ACC112 (cell line): ENCODE measurements at regions not wholly inside any gene's neighbourhood (a gene's known extent, or its start where the extent isn't known, plus 50 kb on each side); places are given as distances from the start of the nearest gene placed in this dataset.

ENCODE experiments used
- H2AFZ ChIP-seq: fragments of 200-600 bp; sonication (generic); one replicate; pipeline ENCODE4 v1.6.0; 2017; ENCODE audit warnings: antibody characterized with exemption, low read length; ENCODE audit not compliant: unreplicated experiment
- H3K27ac ChIP-seq: fragments of 200-600 bp; sonication (generic); 2 replicates; pipeline ENCODE4 v1.5.1; 2014; ENCODE audit warnings: low read depth, mild to moderate bottlenecking, antibody characterized with exemption, low read length, moderate library complexity
- H3K27me3 ChIP-seq: fragments of 200-600 bp; sonication (generic); 2 replicates; pipeline ENCODE4 v1.6.1; 2014; ENCODE audit warnings: mild to moderate bottlenecking, antibody characterized with exemption, low read length, moderate library complexity, mixed read lengths; ENCODE audit not compliant: insufficient read depth
- H3K36me3 ChIP-seq: fragments of 200-600 bp; sonication (generic); 2 replicates; pipeline ENCODE4 v1.6.1; 2016; ENCODE audit warnings: mild to moderate bottlenecking, antibody characterized with exemption, low read length, moderate library complexity, mixed read lengths; ENCODE audit not compliant: insufficient read depth
- H3K4me1 ChIP-seq: fragments of 200-600 bp; sonication (generic); one replicate; pipeline ENCODE4 v1.6.1; 2016; ENCODE audit warnings: low read length, mixed read lengths; ENCODE audit not compliant: insufficient read depth, unreplicated experiment, control insufficient read depth
- H3K4me3 ChIP-seq: fragments of 200-600 bp; sonication (generic); 2 replicates; pipeline ENCODE4 v1.5.1; 2014; ENCODE audit warnings: mild to moderate bottlenecking, low read depth, low read length
- H3K79me2 ChIP-seq: fragments of 200-600 bp; sonication (generic); one replicate; pipeline ENCODE4 v1.6.0; 2016; ENCODE audit warnings: low read length; ENCODE audit not compliant: control insufficient read depth, unreplicated experiment, insufficient read depth

- Histone ChIP-seq H3K27ac (no peak overlapping the region), H3K27me3 (peaks cover 67% of the 10 kb centered on the region), H3K36me3 (no peaks in the 10 kb centered on the region), H3K4me3 (no peak overlapping the region), H3K4me1 (peaks cover 12% of the 10 kb centered on the region), H3K79me2 (no peaks in the 10 kb centered on the region), H2AFZ (no peak overlapping the region)
These were observed 63.6 kb upstream of the ZBTB40 start for GRCh38 chr1:22387919-22388580.

DNA sequence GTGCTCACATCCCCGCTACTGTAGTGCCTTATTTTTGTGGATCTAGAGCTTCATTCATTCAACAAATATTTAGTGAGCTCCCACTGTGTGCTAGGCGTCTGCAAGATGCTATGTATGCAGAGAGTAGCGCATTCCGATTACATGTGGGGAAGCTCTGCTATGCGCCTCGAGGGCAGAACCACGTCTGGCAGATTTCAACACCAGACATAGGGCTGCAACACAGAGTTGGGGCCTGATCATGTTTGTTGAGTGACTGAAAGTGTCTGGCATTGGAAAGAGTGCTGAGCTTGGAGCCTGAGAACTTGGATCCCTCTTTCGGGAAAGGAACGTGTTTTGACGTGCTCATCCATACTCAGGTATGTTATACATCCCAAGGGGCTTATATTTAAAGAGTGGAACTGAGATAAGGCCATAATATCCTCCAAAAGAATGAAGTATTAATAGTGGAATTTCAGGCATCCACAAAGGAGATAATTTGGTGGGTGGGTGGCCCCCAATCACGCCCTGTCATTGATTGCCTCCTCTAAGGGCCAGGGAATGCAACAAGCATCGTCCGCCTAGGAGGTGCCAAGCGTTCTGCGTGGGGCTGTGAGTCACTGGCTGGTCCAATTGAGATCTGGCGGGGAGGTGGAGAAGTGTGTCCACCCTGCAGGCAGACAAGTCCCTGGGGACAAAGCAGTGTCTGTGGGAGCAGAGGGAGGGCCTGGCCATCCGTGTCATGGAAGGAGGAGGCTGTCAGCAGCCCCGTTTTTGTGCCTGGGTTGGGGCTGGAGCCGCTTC is 62.8 kb upstream of the ZBTB40 start:
- Histone ChIP-seq H3K27ac (no peak overlapping the region), H2AFZ (no peak overlapping the region), H3K36me3 (no peaks in the 10 kb centered on the region), H3K4me3 (no peak overlapping the region), H3K4me1 (peaks cover 12% of the 10 kb centered on the region), H3K27me3 (peaks cover 66% of the 10 kb centered on the region), H3K79me2 (no peaks in the 10 kb centered on the region)

GRCh38 chr1:22393587-22393986 is 58.1 kb upstream of the ZBTB40 start:
- Histone ChIP-seq H3K27me3 (peaks cover 66% of the 10 kb centered on the region), H3K4me1 (peaks cover 10% of the 10 kb centered on the region), H3K79me2 (no peaks in the 10 kb centered on the region), H3K27ac (no peak overlapping the region), H2AFZ (no peak overlapping the region), H3K4me3 (no peak overlapping the region), H3K36me3 (no peaks in the 10 kb centered on the region)

GRCh38 chr1:22398656-22399420 is 52.8 kb upstream of the ZBTB40 start:
- Histone ChIP-seq H2AFZ (no peak overlapping the region), H3K4me3 (no peak overlapping the region), H3K79me2 (no peaks in the 10 kb centered on the region), H3K27me3 (peaks cover 94% of the 10 kb centered on the region), H3K36me3 (no peaks in the 10 kb centered on the region), H3K4me1 (no peaks in the 10 kb centered on the region), H3K27ac (no peak overlapping the region)

- H3K4me1 ChIP-seq, result no peaks in the 10 kb centered on the region
- H3K4me3 ChIP-seq, result no peak overlapping the region
- no peaks in the 10 kb centered on the region for H3K79me2 ChIP-seq
- H3K27me3 ChIP-seq, result peaks cover 98% of the 10 kb centered on the region
- no peak overlapping the region for H3K27ac ChIP-seq
- H3K36me3 ChIP-seq, result no peaks in the 10 kb centered on the region
- H2AFZ ChIP-seq, result no peak overlapping the region
These were observed 52.1 kb upstream of the ZBTB40 start for GRCh38 chr1:22399421-22400091.
